Activated naive CD4-positive, alpha-beta T cell treated with anti-CD3 and anti-CD28 coated beads, Interleukin-2, amount 50 U/mL, for 16 hours (primary cell): ENCODE measurements at regions not wholly inside any gene's neighbourhood (a gene's known extent, or its start where the extent isn't known, plus 50 kb on each side); places are given as distances from the start of the nearest gene placed in this dataset.
A peak's percentile ranks its signal among the peaks of the same experiment; 100 is the strongest.
"Not testable (repeated sequence)": the region's sequence is repeated elsewhere in the genome, so short reads cannot be mapped to it uniquely, and the experiment has no call there.

Experiments used
- DNase-seq: peaks from one replicate; pipeline ENCODE4 v3.0.0-alpha.2; 2020

DNA sequence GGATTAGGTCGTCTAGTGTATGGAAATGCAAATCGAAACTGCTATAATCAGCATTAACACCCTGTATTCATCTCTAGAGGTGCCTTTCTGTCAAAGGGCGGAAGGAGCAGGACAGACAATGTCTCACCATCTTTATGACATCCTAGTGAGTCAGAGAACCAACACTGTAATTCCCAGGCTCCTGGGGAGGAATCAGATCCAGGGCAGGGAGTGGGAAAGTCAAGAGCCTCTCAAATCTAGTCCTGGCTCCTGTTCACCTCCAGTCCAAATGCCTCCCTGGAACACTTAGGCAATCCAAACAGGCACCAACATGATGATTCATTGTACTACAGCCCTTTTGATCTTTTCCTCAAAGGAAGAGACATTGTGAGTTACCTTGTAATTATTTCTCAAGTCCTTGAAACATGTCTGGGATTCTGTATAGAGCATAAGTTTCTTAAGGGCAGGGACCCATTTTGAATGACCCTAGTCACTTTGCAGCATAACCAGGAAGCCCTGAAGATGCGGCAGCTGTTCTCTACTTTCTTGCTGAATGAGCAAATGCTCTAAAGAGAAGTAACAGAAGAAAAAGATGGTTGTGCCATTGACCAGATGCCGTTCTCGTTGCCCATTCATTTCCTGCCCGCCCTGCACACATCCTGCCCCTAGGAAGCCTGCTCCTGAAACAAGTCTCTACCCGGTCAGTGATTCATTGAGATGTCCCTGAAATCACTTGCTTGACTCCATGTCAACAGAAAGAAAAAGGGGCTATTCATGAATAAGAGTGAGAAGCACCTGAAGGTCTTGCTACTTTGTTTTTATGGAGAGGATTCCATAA lies 112.8 kb upstream of the JARID2 start:
- no peak for DNase-seq

DNA sequence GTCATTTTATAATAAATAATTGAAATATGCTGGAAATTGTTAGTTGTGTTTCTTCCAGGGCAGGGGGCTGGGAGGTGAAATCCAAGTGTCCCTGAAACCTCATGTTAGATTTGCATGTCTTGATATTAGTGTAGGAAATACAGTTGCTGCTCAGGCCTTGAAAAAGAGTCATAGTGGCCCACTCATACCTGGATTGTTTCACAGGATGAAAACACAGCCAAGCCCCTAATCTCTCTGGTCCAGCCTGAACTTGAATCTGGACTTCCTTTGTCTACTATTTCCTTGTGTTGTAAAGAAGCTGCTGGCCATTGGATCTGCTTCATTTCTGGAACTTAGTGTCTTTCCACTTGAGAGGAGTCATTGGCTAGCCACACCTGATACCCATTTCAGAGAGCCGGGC lies 108.8 kb upstream of the JARID2 start:
- no peak for DNase-seq

DNA sequence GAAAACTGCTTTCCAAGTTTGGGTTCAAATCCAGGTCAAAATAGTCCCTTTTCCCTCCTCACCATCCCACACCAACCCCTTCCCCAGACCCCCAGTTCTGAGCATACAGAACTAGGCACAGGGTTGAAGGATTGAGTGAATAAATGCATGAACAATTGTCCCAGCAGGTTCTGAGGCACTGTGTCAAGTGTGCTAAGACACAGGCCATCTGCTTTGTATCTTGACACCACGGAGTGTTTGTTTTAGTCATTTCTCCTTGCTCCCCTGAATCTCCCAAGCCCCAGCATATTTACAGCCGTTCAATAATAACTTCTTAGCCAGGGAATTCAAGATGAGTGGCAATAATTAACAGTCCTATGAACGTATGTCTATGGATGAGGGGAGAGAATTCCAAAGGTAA lies 102.8 kb upstream of the JARID2 start:
- DNase-seq = no peak

DNA sequence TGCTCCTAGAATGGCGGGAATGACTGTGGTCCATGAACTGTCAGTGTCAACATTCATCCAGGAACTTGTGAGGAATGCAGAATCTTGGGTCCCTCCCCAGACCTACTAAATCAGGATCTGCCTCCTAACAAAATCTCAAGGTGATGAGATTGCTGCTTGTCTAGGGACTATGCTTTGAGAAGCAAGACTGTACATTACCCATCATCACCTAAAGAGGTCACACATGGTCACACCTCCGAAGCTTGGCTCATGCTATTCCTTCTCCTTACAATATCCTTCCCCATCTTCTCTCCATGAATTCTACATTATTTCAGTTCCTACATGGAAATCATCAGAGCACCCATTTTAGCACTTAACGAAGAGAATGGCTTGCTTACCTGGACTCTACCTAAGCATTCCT lies 102.3 kb upstream of the JARID2 start:
- DNase-seq = no peak

DNA sequence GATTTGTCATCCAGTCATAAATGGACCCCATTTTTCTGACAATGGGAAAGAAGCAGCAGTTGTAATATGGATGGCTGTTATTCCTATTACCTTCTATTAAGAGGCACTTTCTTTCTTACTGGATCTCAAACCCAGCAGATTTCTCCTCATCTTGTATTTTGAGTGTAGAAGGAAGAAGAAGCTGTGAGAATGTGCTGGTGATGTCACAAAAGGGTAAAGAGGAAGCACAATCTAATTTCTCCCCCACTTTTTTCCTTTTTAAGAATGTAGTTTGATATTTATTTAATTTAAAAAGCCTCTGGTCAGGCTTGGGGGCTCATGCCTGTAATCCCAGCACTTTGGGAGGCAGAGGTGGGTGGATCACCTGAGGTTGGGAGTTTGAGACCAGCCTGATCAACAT lies 100.0 kb upstream of the JARID2 start:
- DNase-seq = no peak

DNA sequence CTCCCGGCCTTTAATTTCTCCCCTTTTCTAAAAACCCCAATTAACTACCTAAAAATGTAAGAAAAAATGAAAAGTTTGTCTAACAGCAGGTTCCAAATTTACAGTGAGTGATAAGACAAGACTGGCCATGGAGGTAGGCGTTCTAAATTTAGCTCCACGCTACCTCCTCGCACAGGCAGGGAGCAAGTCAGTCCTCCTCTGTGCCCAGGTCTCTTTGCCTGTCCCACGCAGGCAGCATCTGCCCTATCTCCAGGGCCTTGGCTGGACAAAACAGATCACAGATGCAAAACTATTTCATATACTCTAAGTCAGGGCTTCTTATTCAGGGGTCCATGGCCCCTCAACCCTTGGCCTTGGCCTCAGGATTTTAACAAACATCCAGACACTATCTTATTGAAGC lies 98.0 kb upstream of the JARID2 start:
- no peak for DNase-seq

DNA sequence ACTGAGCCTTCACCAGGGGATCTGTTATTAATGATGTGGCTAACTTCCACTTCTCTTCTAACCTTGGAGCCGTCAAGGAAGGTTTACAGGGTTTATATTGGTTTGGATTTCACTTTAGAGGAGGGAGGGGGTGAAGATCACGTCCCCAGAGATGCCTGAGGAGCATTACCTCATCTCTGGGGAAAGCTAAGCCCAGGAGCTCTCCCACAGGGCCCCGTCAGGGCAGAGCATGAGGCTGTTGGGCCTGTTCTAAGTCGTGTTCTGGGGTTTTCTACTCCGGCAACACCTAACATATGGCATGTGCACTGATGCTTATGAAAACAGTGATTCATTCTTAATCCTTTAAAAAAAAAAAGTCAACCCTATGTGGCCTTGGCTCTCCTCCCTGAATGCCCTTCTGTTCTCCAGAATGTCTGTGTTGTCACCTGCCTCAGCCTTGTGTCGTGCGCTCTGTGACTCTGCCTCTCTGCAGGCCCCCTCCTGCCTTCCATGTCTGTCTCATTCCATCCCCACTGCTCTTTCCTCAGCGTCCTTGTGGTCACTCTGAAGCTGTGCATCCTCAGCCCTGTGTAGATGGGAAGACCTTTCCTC lies 97.4 kb upstream of the JARID2 start:
- no peak for DNase-seq

DNA sequence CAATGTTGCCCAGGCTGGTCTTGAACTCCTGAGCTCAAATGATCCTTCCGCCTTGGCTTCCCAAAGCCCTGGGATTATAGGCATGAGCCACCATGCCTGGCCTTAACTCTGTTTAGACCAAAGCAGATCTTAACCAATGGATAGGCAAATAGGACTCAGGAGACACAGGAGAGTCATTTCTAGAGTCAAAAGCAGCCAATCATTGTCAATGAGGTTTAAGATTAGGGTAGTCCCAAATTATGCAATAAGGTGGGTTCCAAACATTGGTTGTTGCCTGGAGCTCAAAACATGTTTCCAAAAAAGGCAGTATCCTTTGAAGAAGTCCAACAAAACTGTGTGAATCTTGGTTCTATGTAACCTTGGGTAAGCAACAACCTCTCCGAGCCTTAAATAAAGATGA lies 95.7 kb upstream of the JARID2 start:
- DNase-seq = no peak

DNA sequence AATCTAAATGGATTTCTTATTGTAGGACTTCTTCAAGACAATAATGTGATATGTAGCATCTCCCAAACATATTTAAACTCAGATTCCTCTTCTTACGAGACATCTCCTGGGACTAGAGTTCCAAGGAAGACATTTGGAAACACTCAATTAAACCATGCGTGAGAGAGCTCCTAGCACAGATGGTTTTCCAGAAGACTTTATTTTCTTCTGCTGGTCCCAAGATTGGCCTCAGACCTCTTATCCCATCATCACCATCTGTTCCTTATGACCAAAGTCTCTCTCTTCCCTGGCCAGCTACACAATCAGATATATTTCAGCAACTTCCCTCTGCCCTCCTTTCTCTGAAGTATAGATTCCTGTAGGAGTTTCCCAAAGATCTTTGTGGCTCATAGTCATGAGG lies 93.2 kb upstream of the JARID2 start:
- DNase-seq = no peak

DNA sequence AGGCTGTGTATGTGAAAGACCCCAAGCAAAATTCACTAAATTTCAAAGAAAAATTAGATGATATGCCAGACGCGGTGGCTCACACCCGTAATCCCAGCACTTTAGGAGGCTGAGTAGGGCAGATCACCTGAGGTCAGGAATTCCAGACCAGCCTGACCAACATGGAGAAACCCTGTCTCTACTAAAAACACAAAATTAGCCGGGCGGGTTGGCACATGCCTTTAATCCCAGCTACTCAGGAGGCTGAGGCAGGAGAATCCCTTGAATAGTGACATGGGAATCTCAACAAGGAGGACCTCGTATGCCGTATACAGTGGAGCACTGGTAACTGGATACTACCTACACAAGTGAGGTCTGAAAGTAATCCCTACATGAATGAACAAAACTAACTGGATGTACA lies 92.7 kb upstream of the JARID2 start:
- no peak for DNase-seq

DNA sequence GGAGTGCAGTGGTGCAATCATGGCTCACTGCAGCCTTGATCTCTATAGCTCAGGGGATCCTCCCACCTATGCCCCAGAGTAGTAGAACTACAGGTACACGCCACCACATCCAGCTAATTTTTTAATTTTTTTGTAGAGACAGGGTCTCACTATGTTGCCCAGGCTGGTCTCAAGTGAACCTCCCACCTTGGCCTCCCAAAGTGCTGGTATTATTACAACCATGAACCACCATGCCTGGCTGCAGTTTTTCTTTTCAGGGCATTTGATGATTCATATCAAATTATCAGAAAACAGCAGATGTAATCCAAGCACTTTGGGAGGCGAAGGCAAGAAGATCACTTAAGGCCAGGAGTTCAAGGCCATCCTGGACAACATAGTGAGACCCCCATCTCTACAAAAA lies 88.4 kb upstream of the JARID2 start:
- DNase-seq = no peak

DNA sequence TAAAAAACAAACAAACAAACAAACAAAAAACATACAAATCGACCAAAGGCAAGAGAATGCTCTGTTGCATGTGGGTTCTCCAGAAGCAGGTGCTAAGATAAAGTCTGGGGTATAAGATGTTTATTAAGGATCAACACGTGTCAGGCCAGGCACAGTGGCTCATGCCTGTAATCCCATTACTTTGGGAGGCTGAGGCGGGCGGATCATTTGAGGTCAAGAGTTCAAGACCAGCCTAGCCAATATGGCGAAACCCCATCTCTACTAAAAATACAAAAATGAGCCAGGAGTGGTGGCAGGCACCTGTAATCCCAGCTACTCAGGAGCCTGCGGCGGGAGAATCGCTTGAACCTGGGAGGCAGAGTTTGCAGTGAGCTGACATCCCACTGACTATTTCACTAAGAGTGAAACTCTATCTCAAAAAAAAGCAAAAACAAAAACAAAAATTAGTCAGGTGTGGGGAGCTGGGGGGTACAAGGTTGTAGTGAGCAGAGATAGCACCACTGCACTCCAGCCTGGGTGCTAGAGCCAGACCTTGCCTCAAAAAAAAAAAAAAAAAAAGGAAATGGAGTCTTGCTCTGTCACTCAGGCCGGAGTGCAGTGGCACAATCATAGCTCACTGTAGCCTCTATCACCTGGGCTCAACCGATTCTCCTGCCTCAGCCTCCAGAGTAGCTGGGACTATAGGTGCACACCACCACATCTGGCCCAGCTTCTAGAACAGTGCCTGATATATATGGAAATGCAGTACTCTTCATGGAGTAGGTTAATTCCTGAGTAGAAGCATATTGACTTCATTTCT lies 86.8 kb upstream of the JARID2 start:
- no peak for DNase-seq

DNA sequence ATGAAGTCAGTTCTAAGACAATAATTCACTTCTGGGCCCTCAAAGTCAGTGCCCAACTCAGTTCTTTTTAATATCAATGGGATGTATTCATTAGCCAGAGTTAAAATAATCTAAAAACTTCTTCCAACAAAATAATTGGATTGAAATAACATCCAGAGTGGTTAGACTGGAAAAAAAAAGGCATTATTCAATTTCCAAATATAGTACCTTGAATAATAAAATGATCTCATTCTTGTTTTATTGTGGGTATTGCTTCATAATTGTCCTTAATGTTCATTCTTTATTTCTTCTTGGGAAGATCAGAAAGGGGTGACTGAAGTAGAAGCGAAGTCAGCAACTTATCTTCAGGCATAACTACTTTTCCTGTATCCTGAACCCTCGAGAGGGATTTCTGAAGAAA lies 85.1 kb upstream of the JARID2 start:
- no peak for DNase-seq

DNA sequence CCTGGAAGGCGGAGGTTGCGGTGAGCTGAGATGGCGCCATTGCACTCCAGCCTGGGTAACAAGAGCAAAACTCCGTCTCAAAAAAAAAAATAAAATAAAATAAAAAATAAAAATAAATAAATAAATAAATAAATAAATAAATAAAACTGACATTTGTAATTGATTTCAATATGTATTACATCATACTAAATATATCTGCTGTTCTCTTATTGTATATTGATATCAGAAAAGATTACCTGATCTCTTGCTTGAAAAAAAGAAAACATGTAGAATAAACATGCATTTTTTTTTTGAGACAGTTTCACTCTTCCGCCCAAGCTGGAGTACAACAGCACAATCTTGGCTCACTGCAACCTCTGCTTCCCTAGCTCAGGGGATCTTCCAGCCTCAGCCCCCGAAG lies 81.0 kb upstream of the JARID2 start:
- not testable (repeated sequence) for DNase-seq

DNA sequence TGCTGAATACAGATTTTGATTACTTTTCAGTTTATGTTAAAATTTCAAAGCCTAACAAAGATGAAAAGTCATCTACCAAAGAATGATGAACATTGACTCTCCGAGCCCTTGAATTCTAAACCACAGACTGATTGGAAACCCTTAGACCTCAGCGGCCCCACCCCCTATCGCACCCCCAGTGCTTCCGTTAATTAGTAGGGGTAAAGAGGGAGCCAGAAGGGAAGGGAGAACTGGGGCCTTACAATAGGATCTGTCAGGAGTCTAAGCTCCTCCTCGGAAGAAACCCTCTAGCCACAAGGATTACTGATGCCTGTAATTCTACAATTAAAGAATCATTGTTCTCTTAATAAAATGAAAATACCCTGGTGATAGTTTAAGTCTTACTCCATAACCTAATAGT lies 79.7 kb upstream of the JARID2 start:
- DNase-seq = no peak

DNA sequence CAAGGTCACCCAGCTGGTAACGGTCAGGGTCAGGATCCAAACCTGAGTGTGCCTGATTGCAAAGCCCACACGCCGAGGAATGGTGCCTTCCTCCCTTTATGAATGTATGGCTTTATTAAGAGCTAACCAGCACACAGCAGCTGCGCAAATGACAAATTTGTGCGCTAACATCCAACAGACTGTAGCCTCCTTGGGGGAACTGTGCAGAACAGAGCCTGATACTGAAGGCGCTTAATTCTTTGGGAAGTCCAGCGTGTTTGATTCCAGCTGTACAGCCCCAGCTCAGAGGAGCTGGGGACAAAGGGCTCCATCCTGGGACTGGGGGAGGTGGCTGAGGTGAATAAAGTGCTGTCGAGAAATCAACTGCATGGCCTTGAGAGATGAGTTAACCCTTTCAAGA lies 75.7 kb upstream of the JARID2 start:
- DNase-seq = no peak

DNA sequence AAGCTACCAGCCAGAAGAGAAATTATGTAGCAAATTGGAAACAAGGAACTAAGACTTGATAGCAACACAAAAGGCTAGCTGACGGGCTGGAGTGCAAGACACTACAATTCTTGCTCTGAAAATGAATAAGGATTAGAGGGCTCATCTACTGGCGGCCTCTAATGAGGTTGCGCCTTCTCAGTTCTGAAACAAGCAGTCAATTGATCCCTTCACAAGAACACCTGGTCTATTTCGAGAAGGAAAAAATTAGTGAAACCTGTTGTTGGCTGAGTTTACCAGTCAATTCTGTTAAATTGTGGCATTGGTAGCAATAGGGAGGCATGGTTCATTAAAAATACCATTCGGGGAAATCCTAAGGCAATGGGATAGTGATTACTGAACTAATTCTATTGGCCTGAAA lies 74.8 kb upstream of the JARID2 start:
- no peak for DNase-seq

DNA sequence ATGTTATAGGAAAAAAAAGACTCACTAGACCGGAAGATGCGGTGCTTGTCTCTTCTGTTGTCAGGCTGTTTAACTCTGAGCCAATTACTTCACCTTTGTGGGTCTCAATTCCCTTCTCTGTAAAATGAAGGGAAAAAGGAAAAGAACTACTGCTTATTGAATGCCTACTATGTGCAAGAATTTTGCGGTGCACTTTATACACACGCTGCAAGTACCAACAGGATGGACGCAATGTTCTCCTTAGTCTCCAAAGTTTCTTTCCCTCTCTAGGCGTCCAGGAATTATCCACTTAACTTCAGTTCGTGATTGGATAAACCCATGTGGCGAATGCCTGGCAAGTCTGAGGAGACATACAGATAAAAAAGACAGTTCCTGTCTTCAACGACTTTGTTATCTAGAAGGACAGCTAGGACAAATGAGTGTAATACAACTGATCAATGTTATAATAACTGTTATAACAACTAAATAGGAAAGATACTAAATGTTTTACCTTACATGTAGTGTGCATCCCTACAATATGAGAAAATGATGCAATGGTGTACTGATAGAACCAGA lies 69.0 kb upstream of the JARID2 start:
- DNase-seq = no peak

DNA sequence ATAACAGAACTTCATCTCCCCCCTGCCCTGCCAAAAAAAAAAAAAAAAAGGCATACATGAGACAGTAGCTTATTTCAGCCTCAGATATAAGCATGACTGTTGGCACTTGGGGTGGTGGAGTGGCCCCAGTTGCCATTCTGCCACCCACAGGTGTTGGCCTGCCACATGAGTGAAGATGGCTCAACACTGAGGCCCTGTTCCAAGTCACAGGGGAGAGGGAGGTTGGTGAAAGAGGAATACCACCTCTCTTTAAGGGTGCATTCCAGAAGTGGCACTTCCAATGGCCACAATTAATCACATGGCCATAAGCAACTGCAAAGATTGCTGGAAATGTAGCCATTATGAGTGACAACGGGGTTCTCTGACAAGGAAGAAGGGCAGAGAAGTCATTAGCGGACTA lies 61.9 kb upstream of the JARID2 start:
- DNase-seq = peak; percentile 44

DNA sequence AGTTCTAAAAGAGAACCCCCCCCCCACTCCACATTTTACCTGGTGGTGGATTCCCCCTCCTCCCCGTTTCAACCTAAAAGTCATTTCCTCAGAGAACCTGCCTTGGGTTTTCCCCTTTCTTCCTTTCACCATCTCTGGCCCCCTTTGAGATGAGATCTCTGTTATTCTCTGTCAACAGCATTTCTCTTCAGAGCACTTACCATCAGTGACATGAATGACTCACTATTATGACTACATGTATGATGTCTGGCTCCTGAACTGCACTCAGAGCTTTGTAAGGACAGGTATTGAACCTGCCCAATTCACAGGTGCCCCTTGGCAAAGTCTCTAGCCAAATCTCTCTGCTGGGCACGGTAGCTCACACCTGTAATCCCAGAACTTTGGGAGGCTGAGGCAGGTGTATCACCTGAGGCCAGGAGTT lies 61.4 kb upstream of the JARID2 start:
- DNase-seq = peak; percentile 41

DNA sequence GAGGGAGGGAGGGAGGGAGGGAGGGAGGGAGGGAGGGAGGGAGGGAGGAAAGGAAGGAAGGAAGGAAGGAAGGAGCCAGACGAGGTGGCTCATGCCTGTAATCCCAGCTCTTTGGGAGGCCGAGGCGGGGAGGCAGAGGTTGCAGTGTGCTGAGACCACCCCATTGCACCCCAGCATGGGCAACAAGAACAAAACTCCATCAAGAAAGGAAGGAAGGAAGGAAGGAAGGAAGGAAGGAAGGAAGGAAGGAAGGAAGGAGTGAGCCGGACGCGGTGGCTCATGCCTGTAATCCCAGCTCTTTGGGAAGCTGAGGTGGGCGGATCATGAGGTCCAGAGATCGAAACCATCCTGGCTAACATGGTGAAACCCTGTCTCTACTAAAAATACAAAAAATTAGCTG lies 60.8 kb upstream of the JARID2 start:
- not testable (repeated sequence) for DNase-seq

DNA sequence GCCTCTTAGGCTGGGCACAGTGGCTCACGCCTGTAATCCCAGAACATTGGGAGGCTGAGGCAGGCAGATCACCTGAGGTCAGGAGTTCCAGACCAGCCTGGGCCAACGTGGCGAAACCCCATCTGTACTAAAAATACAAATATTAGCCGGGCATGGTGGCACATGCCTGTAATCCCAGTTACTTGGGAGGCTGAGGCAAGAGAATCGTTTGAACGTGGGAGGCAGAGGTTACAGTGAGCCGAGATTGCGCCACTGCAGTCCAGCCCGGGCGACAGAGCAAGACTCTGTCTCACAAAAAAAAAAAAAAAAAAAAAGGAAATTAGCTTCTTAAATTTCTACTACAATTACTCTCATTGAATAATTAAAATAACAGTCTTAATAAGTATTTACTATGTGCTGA lies 52.4 kb upstream of the JARID2 start:
- DNase-seq = not testable (repeated sequence)

DNA sequence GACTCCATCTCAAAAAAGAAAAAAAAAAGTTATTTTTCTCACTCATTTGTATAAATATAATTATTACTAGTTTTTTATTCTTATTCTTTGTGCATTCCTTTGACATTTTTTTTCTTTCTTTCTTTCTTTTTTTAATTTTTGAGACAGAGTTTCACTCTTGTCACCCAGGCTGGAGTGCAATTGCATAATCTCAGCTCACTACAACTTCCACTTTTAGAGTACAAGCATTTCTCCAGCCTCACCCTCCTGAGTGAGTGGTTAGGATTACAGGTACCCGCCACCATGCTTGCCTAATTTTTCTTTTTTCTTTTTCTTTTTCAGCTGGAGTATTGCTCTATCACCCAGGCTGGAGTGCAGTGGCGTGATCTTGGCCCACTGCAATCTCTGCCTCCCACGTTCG lies 51.4 kb upstream of the JARID2 start:
- no peak for DNase-seq
